ENCODE measurements at regions not wholly inside any gene's neighbourhood (a gene's known extent, or its start where the extent isn't known, plus 50 kb on each side); places are given as distances from the start of the nearest gene placed in this dataset.

GRCh38 chr6:163889904-163890514 is 475.5 kb downstream of the QKI start:
- Mint-ChIP-seq H3K4me3 (ENCODE audit: unreplicated experiment) (no peak overlapping the region), H3K4me1 (ENCODE audit: low read depth, unreplicated experiment) (no peaks in the 10 kb centered on the region), H3K27me3 (ENCODE audit: unreplicated experiment) (no peaks in the 10 kb centered on the region), H3K36me3 (ENCODE audit: unreplicated experiment) (no peaks in the 10 kb centered on the region), H3K27ac (ENCODE audit: unreplicated experiment) (no peak overlapping the region), H3K9me3 (ENCODE audit: unreplicated experiment) (no peaks in the 10 kb centered on the region)
- no peak for DNase-seq
- TF ChIP-seq CTCF (IDR thresholded peaks at IDR 0.05; ENCODE audit: partially characterized antibody, unreplicated experiment) = no peak

- no peak for TF ChIP-seq CTCF (IDR thresholded peaks at IDR 0.05; ENCODE audit: partially characterized antibody, unreplicated experiment)
- H3K27me3 Mint-ChIP-seq (ENCODE audit: unreplicated experiment) = no peaks in the 10 kb centered on the region
- no peaks in the 10 kb centered on the region for H3K9me3 Mint-ChIP-seq (ENCODE audit: unreplicated experiment)
- no peaks in the 10 kb centered on the region for H3K4me1 Mint-ChIP-seq (ENCODE audit: low read depth, unreplicated experiment)
- H3K36me3 Mint-ChIP-seq (ENCODE audit: unreplicated experiment) = no peaks in the 10 kb centered on the region
- H3K4me3 Mint-ChIP-seq (ENCODE audit: unreplicated experiment) = no peak overlapping the region
- DNase-seq = no peak
- H3K27ac Mint-ChIP-seq (ENCODE audit: unreplicated experiment) = no peak overlapping the region
Observed at GRCh38 chr6:163888030-163888819, 473.7 kb downstream of the QKI start.

GRCh38 chr6:163886428-163886827 is 471.9 kb downstream of the QKI start:
- H3K36me3 Mint-ChIP-seq (ENCODE audit: unreplicated experiment) = no peaks in the 10 kb centered on the region
- H3K9me3 Mint-ChIP-seq (ENCODE audit: unreplicated experiment) = no peaks in the 10 kb centered on the region
- no peak overlapping the region for H3K27ac Mint-ChIP-seq (ENCODE audit: unreplicated experiment)
- no peaks in the 10 kb centered on the region for H3K4me1 Mint-ChIP-seq (ENCODE audit: low read depth, unreplicated experiment)
- no peak for DNase-seq
- no peak overlapping the region for H3K4me3 Mint-ChIP-seq (ENCODE audit: unreplicated experiment)
- no peaks in the 10 kb centered on the region for H3K27me3 Mint-ChIP-seq (ENCODE audit: unreplicated experiment)
- TF ChIP-seq CTCF (IDR thresholded peaks at IDR 0.05; ENCODE audit: partially characterized antibody, unreplicated experiment) = no peak

- Mint-ChIP-seq H3K4me3 (ENCODE audit: unreplicated experiment) (no peak overlapping the region), H3K4me1 (ENCODE audit: low read depth, unreplicated experiment) (no peaks in the 10 kb centered on the region), H3K9me3 (ENCODE audit: unreplicated experiment) (no peaks in the 10 kb centered on the region), H3K27ac (ENCODE audit: unreplicated experiment) (no peak overlapping the region), H3K27me3 (ENCODE audit: unreplicated experiment) (no peaks in the 10 kb centered on the region), H3K36me3 (ENCODE audit: unreplicated experiment) (no peaks in the 10 kb centered on the region)
- DNase-seq = no peak
- TF ChIP-seq CTCF (IDR thresholded peaks at IDR 0.05; ENCODE audit: partially characterized antibody, unreplicated experiment) = no peak
Observed at GRCh38 chr6:163883984-163884383, 469.5 kb downstream of the QKI start.

- DNase-seq = no peak
- H3K36me3 Mint-ChIP-seq (ENCODE audit: unreplicated experiment) = peaks cover 6% of the 10 kb centered on the region
- H3K27me3 Mint-ChIP-seq (ENCODE audit: unreplicated experiment) = no peaks in the 10 kb centered on the region
- no peaks in the 10 kb centered on the region for H3K9me3 Mint-ChIP-seq (ENCODE audit: unreplicated experiment)
- no peak overlapping the region for H3K4me3 Mint-ChIP-seq (ENCODE audit: unreplicated experiment)
- TF ChIP-seq CTCF (IDR thresholded peaks at IDR 0.05; ENCODE audit: partially characterized antibody, unreplicated experiment) = no peak
- no peak overlapping the region for H3K27ac Mint-ChIP-seq (ENCODE audit: unreplicated experiment)
- H3K4me1 Mint-ChIP-seq (ENCODE audit: low read depth, unreplicated experiment) = no peaks in the 10 kb centered on the region
Observed at GRCh38 chr6:163878698-163879097, 464.2 kb downstream of the QKI start.
